ENCODE measurements at regions not wholly inside any gene's neighbourhood (a gene's known extent, or its start where the extent isn't known, plus 50 kb on each side); places are given as distances from the start of the nearest gene placed in this dataset.

DNA sequence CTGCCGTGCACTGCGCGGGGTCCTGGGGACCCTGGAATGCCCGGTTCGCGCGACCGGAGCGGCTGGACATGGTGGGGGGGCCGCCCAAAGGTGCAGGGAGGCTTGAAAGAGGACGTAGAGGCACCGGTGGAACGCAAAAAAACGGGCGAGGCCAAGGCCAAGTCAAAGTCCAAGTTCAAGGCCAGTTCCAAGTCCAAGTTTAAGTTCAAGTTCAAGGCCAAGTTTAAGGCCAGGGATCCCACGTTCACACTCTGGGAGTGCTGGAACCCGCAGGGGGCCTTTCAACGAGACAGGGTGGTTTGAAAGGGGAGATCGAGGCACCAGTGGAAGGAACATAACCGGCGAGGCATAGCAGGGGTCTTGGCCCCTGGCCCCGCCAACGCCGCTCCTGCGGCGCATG lies 317.6 kb downstream of the ALG10 start:
- Histone ChIP-seq H3K4me3 (no peak overlapping the region), H3K36me3 (no peaks in the 10 kb centered on the region), H3K9me3 (peaks cover 16 to 100% (median 96%) of the 10 kb centered on the region in 4 donors), H3K4me1 (no peaks in the 10 kb centered on the region), H3K27me3 (peaks cover 0 to 68% (median 0%) of the 10 kb centered on the region in 3 donors), H3K27ac (no peak overlapping the region)
- TF ChIP-seq EP300 (IDR thresholded peaks at IDR 0.05): no peak
- TF ChIP-seq POLR2A (IDR thresholded peaks at IDR 0.05): no peak
- TF ChIP-seq POLR2AphosphoS5 (IDR thresholded peaks at IDR 0.05): no peak
- 58 to 62% (median 62%) methylated on average over 19 to 26 of the region's 26 CpGs for WGBS, 5 donors
- intact Hi-C loops (cut with DNase I; ENCODE audit: low total_unique reads): no loop called here
- no peak for DNase-seq

DNA sequence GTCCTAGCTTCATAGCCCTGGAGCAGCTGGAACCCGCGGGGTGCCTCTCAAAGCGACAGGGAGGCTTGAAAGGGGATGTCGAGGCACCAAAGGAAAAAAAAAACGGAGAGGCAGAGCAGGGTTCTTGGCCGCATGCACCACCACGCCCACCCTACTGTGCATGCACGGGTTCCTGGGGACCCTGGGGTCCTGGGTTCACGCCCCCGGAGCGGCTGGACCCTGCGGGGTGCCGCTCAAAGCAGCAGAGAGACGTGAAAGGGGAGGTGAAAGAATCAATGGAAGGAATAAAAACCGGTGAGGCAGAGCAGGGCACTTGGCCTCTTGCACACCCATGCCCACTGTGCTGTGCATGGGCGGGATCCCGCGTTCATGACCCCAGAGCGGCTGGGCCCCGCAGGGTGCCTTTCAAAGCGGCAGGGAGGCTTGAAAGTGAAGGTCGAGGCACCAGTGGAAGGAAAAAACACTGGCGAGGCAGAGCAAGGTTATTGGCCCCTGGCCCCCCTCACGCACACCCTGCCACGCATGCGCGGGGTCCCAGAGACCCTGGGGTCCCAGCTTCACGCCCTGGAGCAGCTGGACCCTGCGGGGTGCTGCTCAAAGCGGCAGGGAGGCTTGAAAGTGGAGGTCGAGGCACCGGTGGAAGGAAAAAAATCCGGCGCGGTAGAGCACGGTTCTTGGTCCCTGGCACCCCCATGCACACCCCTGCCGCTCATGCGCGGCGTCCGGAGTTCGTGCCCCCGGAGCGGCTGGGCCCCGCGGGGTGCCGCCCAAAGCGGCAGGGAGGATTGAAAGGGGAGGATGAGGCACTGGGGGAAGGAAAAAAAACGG lies 318.5 kb downstream of the ALG10 start:
- WGBS, 5 donors: 53 to 60% (median 54%) methylated on average over 46 to 49 of the region's 49 CpGs
- Histone ChIP-seq H3K27ac (no peak overlapping the region), H3K4me3 (no peak overlapping the region), H3K9me3 (peaks cover 16 to 100% (median 96%) of the 10 kb centered on the region in 4 donors), H3K27me3 (peaks cover 0 to 70% (median 0%) of the 10 kb centered on the region in 3 donors), H3K4me1 (no peaks in the 10 kb centered on the region), H3K36me3 (no peaks in the 10 kb centered on the region)
- intact Hi-C loops (cut with DNase I; ENCODE audit: low total_unique reads): no loop called here
- no peak for DNase-seq
- TF ChIP-seq POLR2A (IDR thresholded peaks at IDR 0.05) (no peak), EP300 (IDR thresholded peaks at IDR 0.05) (no peak), POLR2AphosphoS5 (IDR thresholded peaks at IDR 0.05) (no peak)
- TF ChIP-seq, protein P1, sequence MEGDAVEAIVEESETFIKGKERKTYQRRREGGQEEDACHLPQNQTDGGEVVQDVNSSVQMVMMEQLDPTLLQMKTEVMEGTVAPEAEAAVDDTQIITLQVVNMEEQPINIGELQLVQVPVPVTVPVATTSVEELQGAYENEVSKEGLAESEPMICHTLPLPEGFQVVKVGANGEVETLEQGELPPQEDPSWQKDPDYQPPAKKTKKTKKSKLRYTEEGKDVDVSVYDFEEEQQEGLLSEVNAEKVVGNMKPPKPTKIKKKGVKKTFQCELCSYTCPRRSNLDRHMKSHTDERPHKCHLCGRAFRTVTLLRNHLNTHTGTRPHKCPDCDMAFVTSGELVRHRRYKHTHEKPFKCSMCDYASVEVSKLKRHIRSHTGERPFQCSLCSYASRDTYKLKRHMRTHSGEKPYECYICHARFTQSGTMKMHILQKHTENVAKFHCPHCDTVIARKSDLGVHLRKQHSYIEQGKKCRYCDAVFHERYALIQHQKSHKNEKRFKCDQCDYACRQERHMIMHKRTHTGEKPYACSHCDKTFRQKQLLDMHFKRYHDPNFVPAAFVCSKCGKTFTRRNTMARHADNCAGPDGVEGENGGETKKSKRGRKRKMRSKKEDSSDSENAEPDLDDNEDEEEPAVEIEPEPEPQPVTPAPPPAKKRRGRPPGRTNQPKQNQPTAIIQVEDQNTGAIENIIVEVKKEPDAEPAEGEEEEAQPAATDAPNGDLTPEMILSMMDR (IDR thresholded peaks at IDR 0.05): no peak

DNA sequence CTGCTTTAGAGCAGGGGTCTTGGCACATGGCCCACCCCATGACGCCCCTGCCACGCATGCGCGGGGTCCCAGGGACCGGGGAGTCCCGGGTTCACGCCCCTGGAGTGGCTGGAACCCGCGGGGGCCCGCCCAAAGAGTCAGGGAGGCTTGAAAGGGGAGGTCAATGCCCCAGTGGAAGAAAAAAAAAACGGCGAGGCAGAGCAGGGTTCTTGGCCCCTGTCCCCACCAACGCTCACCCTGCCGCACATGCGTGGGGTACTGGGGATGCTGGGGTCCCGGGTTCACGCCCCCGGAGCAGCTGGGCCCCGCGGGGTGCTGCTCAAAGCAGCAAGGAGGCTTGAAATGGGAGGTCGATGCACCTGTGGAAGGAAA lies 319.1 kb downstream of the ALG10 start:
- H3K36me3 ChIP-seq: no peaks in the 10 kb centered on the region
- H3K27me3 ChIP-seq: peaks cover 0 to 70% (median 0%) of the 10 kb centered on the region in 3 donors
- H3K4me1 ChIP-seq: no peaks in the 10 kb centered on the region
- TF ChIP-seq POLR2A (IDR thresholded peaks at IDR 0.05) (no peak), POLR2AphosphoS5 (IDR thresholded peaks at IDR 0.05) (no peak), EP300 (IDR thresholded peaks at IDR 0.05) (no peak)
- TF ChIP-seq, protein P1 (IDR thresholded peaks at IDR 0.05): no peak
- H3K4me3 ChIP-seq: no peak overlapping the region
- intact Hi-C loops (cut with DNase I; ENCODE audit: low total_unique reads): no loop called here
- 37 to 59% (median 51%) methylated on average over 17 to 21 of the region's 21 CpGs for WGBS, 5 donors
- DNase-seq: no peak
- H3K27ac ChIP-seq: no peak overlapping the region
- peaks cover 16 to 100% (median 96%) of the 10 kb centered on the region in 4 donors for H3K9me3 ChIP-seq

DNA sequence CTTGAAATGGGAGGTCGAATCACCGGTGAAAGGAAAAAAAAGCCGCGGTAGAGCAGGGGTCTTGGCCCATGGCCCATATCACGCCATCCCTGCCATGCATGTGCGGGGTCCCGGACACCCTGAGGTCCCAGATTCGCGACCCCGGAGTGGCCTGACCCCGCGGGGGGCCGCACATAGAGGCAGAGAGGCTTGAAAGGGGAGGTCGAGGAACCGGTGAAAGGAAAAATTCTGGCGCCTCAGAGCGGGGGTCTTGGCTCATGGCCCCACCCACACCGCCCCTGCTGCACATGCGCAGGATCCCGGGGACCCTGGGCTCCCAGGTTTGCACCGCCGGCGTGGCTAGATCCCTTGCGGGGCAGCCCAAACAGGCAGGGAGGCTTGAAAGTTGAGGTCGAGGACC lies 319.8 kb downstream of the ALG10 start:
- peaks cover 17 to 100% (median 96%) of the 10 kb centered on the region in 4 donors for H3K9me3 ChIP-seq

More for the DNA sequence above, 319.8 kb downstream of the ALG10 start:
- DNase-seq: no peak
- no peaks in the 10 kb centered on the region for H3K4me1 ChIP-seq
- H3K4me3 ChIP-seq: no peak overlapping the region
- intact Hi-C loops (cut with DNase I; ENCODE audit: low total_unique reads): no loop called here
- TF ChIP-seq, protein P1 (IDR thresholded peaks at IDR 0.05): no peak
- no peak for TF ChIP-seq POLR2A (IDR thresholded peaks at IDR 0.05)
- no peak for TF ChIP-seq POLR2AphosphoS5 (IDR thresholded peaks at IDR 0.05)
- no peaks in the 10 kb centered on the region for H3K36me3 ChIP-seq
- H3K27me3 ChIP-seq: peaks cover 0 to 69% (median 0%) of the 10 kb centered on the region in 3 donors
- H3K27ac ChIP-seq: no peak overlapping the region
- 54 to 58% (median 54%) methylated on average over 24 to 25 of the region's 25 CpGs for WGBS, 5 donors

Measured in stomach (tissue), 8 donors.